Activated CD4-positive, alpha-beta T cell treated with anti-CD3 and anti-CD28 coated beads for 1 hour (primary cell): ENCODE measurements at regions not wholly inside any gene's neighbourhood (a gene's known extent, or its start where the extent isn't known, plus 50 kb on each side); places are given as distances from the start of the nearest gene placed in this dataset.
"Not testable (repeated sequence)": the region's sequence is repeated elsewhere in the genome, so short reads cannot be mapped to it uniquely, and the experiment has no call there.

Source experiments
- DNase-seq: peaks from one replicate; pipeline ENCODE4 v3.0.0-alpha.2; 2020

- DNase-seq = no peak
Observed at GRCh38 chr3:21237638-21238037, 513.4 kb downstream of the ZNF385D start.

- DNase-seq = no peak
Observed at GRCh38 chr3:21235491-21235890, 515.5 kb downstream of the ZNF385D start.

- no peak for DNase-seq
Observed at GRCh38 chr3:21234933-21235332, 516.1 kb downstream of the ZNF385D start.

DNA sequence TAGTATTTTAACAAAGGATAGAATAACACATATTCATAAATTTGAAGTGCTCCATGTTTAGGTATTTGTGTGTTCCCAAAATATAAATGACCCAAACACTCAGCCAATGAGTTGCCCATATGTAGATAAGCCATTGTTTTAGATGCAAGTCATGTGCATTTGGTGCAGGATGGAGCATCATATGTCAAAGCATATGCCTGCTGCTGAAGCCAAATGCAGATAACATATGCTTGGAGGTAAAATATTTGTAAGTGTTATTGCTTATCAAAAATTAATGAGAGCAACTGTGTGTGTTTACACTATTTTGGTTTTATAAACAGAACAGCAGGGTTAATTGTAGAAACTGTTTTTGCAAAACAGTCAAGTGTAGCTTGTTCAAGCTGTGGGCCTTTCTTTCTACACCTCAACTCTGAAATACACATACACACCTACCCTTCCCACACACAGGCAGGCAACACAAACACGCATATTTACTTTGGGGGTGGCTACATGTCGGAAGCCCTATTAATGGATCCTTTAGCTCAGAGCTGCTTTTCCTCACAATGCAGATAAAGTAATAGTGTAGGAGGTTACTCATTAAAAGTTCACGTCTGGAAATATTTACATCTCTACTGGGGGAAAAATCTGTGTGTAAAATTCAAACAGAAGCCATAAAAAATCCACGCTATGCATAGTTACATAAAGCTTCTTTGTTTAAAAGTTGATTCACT is 521.4 kb downstream of the ZNF385D start:
- no peak for DNase-seq

- no peak for DNase-seq
Observed at GRCh38 chr3:21226086-21226485, 524.9 kb downstream of the ZNF385D start.

GRCh38 chr3:21220944-21221343 is 530.1 kb downstream of the ZNF385D start:
- DNase-seq = no peak

DNA sequence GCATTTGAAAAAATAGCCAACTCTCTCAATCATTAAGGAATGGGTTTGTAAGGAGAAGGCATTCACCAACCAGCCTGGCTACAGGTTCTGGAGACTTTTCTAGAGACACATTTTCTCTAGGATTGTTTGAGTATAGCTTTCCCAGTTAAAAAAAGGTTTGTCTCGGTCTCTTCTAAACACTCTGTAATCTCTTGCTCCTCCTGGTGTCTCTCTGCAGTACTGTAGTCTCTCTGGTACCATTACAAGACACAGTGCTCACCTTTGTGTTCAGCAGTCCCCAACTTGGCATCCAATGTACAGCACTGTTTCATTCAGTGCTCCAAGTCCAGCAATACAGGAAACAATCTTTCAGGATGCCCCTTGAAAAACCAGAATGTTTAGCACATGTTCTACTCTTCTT is 534.4 kb downstream of the ZNF385D start:
- no peak for DNase-seq

DNA sequence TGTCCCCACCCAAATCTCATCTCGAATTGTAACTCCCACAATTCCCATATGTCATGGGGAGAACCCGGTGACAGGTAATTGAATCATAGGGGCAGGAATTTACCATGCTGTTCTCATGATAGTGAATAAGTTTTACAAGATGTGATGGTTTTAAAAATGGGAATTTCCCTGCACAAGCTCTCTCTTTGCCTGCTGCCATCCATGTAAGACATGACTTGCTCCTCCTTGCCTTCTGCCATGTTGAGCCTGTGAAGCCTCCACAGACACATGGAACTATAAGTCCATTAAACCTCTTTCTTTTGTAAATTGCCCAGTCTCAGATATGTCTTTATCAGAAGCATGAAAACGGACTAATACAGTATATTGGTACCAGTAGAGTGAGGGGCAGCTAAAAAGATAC is 546.9 kb downstream of the ZNF385D start:
- DNase-seq = not testable (repeated sequence)

- no peak for DNase-seq
Observed at GRCh38 chr3:21195203-21195602, 555.8 kb downstream of the ZNF385D start.

DNA sequence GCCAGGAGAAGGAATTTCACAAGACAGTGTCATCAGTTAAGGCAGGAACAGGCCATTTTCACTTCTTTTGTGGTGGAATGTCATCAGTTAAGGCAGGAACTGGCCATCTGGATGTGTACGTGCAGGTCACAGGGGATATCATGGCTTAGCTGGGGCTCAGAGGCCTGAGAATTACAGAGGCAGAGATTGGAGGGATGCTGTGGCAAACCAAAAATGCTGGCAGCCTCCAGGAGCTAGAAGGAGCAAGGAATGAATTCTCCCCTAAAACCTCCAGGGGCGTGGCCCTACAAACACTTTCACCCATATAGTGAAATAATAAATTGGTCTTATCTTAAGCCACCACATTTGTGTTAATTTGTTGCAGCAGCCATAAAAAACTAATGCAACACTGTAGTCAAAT is 557.0 kb downstream of the ZNF385D start:
- not testable (repeated sequence) for DNase-seq

GRCh38 chr3:21188459-21188858 is 562.6 kb downstream of the ZNF385D start:
- no peak for DNase-seq

- DNase-seq = no peak
Observed at GRCh38 chr3:21185816-21186314, 565.1 kb downstream of the ZNF385D start.

DNA sequence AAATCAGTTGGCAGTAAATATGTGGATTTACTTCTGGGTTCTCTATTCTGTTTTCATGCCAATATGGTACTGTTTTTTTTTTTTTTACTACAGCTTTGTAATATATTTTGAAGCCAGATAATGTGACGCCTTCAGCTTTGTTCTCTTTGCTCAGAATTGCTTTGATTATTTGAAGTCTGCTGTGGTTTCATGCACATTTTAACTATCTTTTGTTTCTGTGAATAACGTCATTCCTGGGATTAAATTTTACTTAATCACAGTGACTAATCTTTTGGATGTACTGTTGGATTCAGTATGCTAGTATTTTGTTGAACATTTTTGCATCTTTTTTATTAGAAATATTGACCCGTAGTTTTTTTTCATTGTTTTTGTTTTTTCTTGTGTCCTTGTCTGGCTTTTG is 576.5 kb downstream of the ZNF385D start:
- no peak for DNase-seq

DNA sequence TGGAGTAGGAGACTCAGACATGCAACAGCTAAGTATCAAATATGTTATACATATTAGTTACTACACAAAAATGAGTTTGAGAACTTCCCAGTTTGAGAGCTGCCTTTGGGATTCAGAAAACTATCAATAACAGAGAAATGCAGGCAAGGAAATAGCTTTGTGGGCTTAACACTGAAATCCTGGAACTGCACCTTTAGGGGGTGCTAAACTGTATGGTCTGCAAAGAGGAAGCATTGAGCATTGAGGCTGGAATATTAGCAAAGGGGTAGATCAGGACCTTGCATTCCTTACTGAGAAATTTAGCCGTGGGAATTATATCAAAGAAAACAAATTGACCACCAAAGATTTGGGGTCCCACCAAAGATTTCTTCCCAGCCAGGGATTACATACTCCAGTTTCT is 580.0 kb downstream of the ZNF385D start:
- DNase-seq = no peak

DNA sequence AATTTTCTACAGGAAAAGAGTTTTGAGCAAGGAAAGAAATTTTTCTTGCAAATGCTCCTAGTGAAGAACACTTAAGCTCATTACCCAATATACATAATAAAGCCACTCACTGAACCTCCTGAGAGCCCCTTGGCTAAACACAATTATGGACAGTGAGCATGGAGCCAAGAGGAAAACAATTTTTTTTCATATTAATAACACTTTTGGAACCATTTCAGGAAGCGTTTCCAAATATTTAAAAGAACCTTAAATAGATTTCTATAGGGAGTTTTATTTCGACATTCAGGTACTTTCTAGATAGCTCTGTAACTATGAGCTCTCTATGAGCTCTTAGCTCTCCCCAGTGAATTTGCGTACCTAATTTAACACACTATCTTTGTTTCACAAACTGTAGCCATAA is 581.1 kb downstream of the ZNF385D start:
- DNase-seq = no peak

GRCh38 chr3:21168471-21168870 is 582.5 kb downstream of the ZNF385D start:
- no peak for DNase-seq

GRCh38 chr3:21163956-21164355 is 587.1 kb downstream of the ZNF385D start:
- DNase-seq = no peak

GRCh38 chr3:21159543-21159906 is 591.5 kb downstream of the ZNF385D start:
- DNase-seq = no peak

DNA sequence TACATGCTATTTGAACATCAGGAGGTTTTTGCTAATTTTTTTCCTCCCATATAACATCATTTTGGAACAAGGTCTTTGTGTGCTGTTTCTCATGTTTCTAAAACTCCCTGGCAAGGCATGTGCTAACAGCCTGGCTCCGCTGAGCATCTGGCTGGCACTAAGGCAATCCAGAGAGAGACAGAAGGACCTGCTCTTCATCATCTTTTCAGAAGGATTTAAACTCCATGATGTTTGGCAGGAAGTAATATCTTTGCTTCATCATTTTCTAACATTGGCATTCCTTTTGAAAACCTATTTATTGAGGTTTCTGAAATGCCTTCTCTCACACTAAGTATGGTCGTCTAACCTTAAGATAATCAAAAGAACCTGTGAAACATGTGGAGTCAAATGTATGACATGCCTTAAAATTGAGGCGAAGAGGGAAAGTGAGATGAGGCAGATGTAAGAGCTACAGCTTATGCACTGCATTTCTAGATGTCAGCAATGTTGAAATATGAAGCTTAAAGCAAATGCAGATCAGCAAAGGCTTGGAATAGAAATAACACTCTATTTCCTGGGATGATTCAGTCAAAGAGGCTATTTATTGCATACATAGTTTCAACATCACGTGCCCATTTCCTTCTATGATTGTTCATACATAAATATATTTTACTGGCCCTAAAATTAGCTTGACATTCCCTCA is 592.0 kb downstream of the ZNF385D start:
- DNase-seq = no peak

DNA sequence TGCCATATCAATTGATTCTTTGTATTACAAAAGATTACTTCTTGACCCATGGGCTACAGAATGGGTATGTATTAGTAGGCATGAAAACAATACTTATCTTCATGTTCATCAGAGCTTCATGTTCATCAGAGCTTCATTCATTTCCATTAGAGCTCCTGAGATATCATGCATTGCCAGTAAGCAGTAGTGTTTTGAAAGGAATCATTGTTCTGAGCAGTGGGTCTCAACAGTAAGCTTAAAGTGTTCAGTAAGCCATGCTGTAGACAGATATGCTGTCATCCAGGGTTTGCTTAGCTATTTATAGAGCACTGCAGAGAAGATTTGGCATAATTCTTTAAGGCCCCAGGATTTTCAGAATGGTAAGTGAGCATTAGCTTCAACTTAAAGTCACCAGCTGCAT is 596.1 kb downstream of the ZNF385D start:
- DNase-seq = no peak

- no peak for DNase-seq
Observed at GRCh38 chr3:21152555-21152954, 598.5 kb downstream of the ZNF385D start.

GRCh38 chr3:21142949-21143348 is 608.1 kb downstream of the ZNF385D start:
- DNase-seq = no peak

DNA sequence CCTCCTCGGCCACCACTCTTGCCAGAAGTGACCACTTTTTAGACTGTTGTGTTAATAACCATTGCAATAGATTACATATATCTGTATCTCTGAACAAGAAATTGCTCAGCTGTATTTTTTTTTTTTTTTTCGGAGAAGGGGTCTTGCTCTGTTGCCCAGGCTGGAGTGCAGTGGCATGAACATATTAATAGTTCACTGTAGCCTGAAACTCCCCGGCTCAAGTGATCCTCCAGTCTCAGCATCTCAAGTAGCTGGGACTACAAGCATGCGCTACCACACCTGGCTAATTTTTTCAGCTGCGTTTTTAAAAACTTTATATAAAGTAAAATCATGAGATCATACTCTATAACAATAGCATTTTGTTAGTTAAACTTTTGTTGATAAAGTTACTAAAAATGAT is 609.0 kb downstream of the ZNF385D start:
- no peak for DNase-seq

DNA sequence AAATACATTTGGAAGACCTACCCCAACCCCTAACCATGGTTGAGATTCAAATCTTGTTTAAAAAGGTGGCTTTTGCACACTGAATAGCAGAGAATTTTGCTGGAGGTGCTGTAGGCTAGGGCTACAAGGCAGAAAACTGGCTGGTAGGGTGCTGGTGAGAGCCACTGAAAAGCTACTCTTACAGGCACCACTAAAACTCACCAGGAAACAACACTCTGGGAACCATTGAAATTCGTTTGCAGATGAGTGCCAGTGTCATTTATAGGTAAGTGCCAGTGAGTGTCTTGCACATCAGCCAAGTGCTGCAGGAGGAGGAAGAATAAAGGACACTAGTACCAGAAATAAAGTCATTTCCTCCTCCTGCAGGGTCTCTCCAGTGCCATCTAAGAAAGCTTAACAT is 610.2 kb downstream of the ZNF385D start:
- DNase-seq = no peak

DNA sequence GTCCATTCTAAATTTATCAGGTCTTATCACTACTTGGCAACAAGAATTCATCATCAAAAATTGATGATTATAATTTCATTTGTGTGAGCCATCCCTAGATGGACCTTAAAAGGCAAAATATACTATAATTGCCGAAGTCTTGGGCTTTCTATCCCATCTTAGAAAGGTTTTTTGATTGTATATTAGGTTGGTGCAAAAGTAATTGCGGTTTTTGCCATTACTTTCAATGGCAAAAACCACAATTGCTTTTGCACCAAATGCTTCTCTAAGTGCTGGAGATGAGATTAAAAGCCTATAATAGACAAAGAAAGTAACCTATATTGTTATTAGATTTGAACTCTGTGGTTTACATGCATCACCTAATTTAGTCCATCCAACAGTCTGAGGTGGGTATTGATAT is 612.9 kb downstream of the ZNF385D start:
- no peak for DNase-seq
